Esophagus muscularis mucosa (tissue), 4 donors: ENCODE measurements at regions not wholly inside any gene's neighbourhood (a gene's known extent, or its start where the extent isn't known, plus 50 kb on each side); places are given as distances from the start of the nearest gene placed in this dataset.
"Not testable (repeated sequence)": the region's sequence is repeated elsewhere in the genome, so short reads cannot be mapped to it uniquely, and the experiment has no call there.

ENCODE experiments used
- DNase-seq: peaks from one replicate; pipeline ENCODE4 v3.0.0-alpha.2; 2017; ENCODE audit errors: extremely low spot score
- H3K27ac ChIP-seq, 4 donors: fragments of 200-600 bp; sonication (generic); replicated peaks in 1 of 4; 1 replicate in 3 of 4; 2 replicates in 1 of 4; pipeline ENCODE4 v1.5.1; 2016 to 2019; ENCODE audit warnings: mild to moderate bottlenecking in 1 of 4
- H3K27me3 ChIP-seq, 4 donors: fragments of 200-600 bp; sonication (generic); one replicate each; pipeline versions ENCODE4 v1.5.1 to v1.6.0; 2016 to 2019
- H3K36me3 ChIP-seq, 4 donors: fragments of 200-600 bp; sonication (generic); one replicate each; pipeline ENCODE4 v1.5.1; 2016 to 2019
- H3K4me1 ChIP-seq, 4 donors: fragments of 200-600 bp; sonication (generic); one replicate each; pipeline ENCODE4 v1.5.1; 2016 to 2019
- H3K4me3 ChIP-seq, 4 donors: fragments of 200-600 bp; sonication (generic); 1 replicate in 2 of 4; 2 replicates in 2 of 4; pipeline ENCODE4 v1.5.1; 2016 to 2019; ENCODE audit warnings: mild to moderate bottlenecking in 4 of 4, moderate library complexity in 1 of 4
- H3K9me3 ChIP-seq, 4 donors: fragments of 200-600 bp; sonication (generic); 1 replicate in 3 of 4; 2 replicates in 1 of 4; pipeline ENCODE4 v1.5.1; 2016 to 2019
- CTCF ChIP-seq, 3 experiments: fragments of 200-600 bp in 2 of 3; fragments of 450-650 bp in 1 of 3; sonication (generic) in 2 of 3; IDR thresholded peaks; one replicate each; pipeline ENCODE4 v1.5.1; 2017 to 2019; ENCODE audit warnings: antibody characterized with exemption in 3 of 3, mild to moderate bottlenecking in 2 of 3, moderate library complexity in 1 of 3
- EP300 ChIP-seq: sonication (generic); formaldehyde crosslinking; IDR thresholded peaks from one replicate; pipeline ENCODE4 v1.6.1; 2017; ENCODE audit warnings: antibody characterized with exemption
- POLR2A ChIP-seq: fragments of 450-650 bp; IDR thresholded peaks from one replicate; pipeline ENCODE4 v1.6.1; 2017; ENCODE audit warnings: antibody characterized with exemption, moderate library complexity, mild to moderate bottlenecking, low read depth
- POLR2AphosphoS5 ChIP-seq, 2 donors: sonication (generic); formaldehyde crosslinking; IDR thresholded peaks; one replicate each; pipeline ENCODE4 v1.6.1; 2017; ENCODE audit warnings: antibody characterized with exemption in 2 of 2
- WGBS: methylation state at CpG from one replicate; pipeline ENCODE4 v1.1.5; 2018; 5-methylcytosine and 5-hydroxymethylcytosine counted together
- intact Hi-C: fragments of 100-400 bp; cut with DNase I; formaldehyde crosslinking; loops from one replicate; pipeline ENCODE4 v1.15.1; 2023

GRCh38 chr2:147002256-147002655 is 842.6 kb upstream of the ACVR2A start:
- no peaks in the 10 kb centered on the region for H3K36me3 ChIP-seq
- no peak overlapping the region for H3K4me3 ChIP-seq
- intact Hi-C loops = no loop called here
- H3K27ac ChIP-seq = no peak overlapping the region
- TF ChIP-seq EP300 = no peak
- no peak for TF ChIP-seq POLR2AphosphoS5 (IDR thresholded peaks at IDR 0.05)
- no peak for TF ChIP-seq POLR2A
- TF ChIP-seq CTCF (IDR thresholded peaks at IDR 0.05) = no peak
- DNase-seq = no peak
- peaks cover 0 to 14% (median 8%) of the 10 kb centered on the region in 4 donors for H3K4me1 ChIP-seq
- no peaks in the 10 kb centered on the region for H3K27me3 ChIP-seq
- 65% methylated on average over 1 of the region's 1 CpG for WGBS
- no peaks in the 10 kb centered on the region for H3K9me3 ChIP-seq

DNA sequence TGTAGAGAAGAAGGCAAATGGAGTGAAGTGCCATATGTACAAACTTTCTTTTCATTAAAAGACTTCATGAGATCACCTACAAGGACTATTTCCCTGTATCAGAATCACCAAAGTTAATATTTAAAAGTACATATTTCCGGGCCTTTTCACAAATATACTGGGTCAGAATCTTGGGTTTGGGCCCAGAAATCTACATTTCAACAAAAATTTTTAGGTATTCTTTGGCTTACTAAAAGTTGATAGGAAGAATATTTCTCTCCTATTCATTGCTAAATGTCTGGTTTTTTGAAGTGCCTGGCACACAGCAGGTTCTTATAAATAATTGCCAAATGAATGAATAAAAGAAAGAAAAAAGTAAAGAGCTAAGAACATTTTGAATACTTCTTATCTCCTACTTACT is 843.8 kb upstream of the ACVR2A start:
- Histone ChIP-seq H3K36me3 (no peaks in the 10 kb centered on the region), H3K27me3 (no peaks in the 10 kb centered on the region), H3K27ac (no peak overlapping the region), H3K4me3 (no peak overlapping the region), H3K4me1 (peaks cover 0 to 11% (median 7%) of the 10 kb centered on the region in 4 donors), H3K9me3 (no peaks in the 10 kb centered on the region)
- TF ChIP-seq POLR2AphosphoS5 (IDR thresholded peaks at IDR 0.05) (no peak), CTCF (IDR thresholded peaks at IDR 0.05) (no peak), EP300 (no peak), POLR2A (no peak)
- no peak for DNase-seq
- 91% methylated on average over 1 of the region's 1 CpG for WGBS
- intact Hi-C loops = no loop called here

DNA sequence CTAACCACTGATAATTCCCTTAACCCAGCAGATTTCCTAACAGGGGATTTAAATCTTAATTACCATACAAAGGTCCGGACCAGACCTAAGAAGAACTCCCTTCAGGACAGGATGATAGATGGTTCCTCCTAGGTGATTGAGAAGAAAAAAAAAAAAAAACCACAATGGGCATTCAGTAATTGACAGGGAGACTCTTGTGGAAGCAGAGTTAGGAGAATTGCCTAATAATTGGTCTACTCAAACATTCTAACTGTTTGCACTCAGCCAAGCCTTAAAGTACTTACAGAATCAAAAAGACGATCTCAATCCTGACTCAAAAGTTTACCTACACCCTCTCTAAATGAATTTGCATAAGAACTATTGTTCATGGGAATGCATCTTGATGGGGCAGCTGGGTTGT is 844.7 kb upstream of the ACVR2A start:
- H3K27ac ChIP-seq, H3K9me3 ChIP-seq, H3K27me3 ChIP-seq, H3K4me3 ChIP-seq, intact Hi-C loops, DNase-seq, H3K36me3 ChIP-seq: not testable (repeated sequence)
- H3K4me1 ChIP-seq = peaks cover 0 to 11% (median 7%) of the 10 kb centered on the region in 4 donors
- WGBS = 88% methylated on average over 2 of the region's 2 CpGs

GRCh38 chr2:146997945-146998344 is 846.9 kb upstream of the ACVR2A start:
- Histone ChIP-seq H3K27ac (no peak overlapping the region), H3K4me1 (peaks cover 0 to 15% (median 7%) of the 10 kb centered on the region in 4 donors), H3K36me3 (no peaks in the 10 kb centered on the region), H3K9me3 (no peaks in the 10 kb centered on the region), H3K4me3 (no peak overlapping the region), H3K27me3 (no peaks in the 10 kb centered on the region)
- intact Hi-C loops = no loop called here
- no peak for TF ChIP-seq POLR2A
- TF ChIP-seq EP300 = no peak
- no peak for TF ChIP-seq POLR2AphosphoS5 (IDR thresholded peaks at IDR 0.05)
- TF ChIP-seq CTCF (IDR thresholded peaks at IDR 0.05) = no peak
- WGBS = 28% methylated on average over 2 of the region's 2 CpGs
- DNase-seq = no peak

- intact Hi-C loops = no loop called here
- peaks cover 0 to 15% (median 7%) of the 10 kb centered on the region in 4 donors for H3K4me1 ChIP-seq
- no peak overlapping the region for H3K27ac ChIP-seq
- no peaks in the 10 kb centered on the region for H3K9me3 ChIP-seq
- TF ChIP-seq CTCF (IDR thresholded peaks at IDR 0.05) = no peak
- TF ChIP-seq POLR2A = no peak
- TF ChIP-seq EP300 = no peak
- no peak for TF ChIP-seq POLR2AphosphoS5 (IDR thresholded peaks at IDR 0.05)
- no peak overlapping the region for H3K4me3 ChIP-seq
- H3K36me3 ChIP-seq = no peaks in the 10 kb centered on the region
- DNase-seq = no peak
- no peaks in the 10 kb centered on the region for H3K27me3 ChIP-seq
Observed at GRCh38 chr2:146997488-146997887, 847.3 kb upstream of the ACVR2A start.
